Medulla oblongata (tissue), 1 donor: ENCODE measurements at regions not wholly inside any gene's neighbourhood (a gene's known extent, or its start where the extent isn't known, plus 50 kb on each side); places are given as distances from the start of the nearest gene placed in this dataset.
"Not testable (repeated sequence)": the region's sequence is repeated elsewhere in the genome, so short reads cannot be mapped to it uniquely, and the experiment has no call there.

Experiments used
- DNase-seq: peaks from one replicate; pipeline ENCODE4 v3.0.0-alpha.2; 2015; ENCODE audit errors: extremely low spot score

DNA sequence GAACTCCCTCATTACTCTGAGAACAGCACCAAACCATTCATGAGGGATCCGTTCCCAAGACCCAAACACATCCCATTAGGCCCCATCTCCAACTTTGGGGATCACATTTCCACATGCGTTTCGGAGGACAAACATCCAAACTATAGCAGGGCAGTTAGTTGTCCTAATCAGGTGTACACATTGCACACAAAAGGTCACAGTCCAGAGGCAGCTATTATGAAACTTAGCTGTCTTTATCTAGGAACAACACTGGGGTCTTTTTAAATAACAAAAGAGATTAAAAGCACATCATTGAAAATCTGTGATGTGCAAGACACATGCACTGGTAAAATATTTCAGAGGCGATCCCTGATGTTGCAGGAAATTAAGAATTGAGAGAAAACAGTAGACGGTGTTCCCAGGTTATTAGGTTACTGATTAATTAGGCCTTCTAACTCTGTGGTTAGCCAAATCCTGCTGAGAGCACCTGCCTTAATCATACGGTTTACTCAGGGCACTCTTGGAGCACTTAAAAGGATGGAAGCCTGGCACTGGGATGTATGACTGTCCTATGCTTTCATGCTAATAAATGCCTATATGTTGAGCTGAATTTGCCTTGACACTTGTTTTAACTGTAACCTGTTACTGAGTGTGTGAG lies 1574.5 kb upstream of the WWC1 start:
- DNase-seq, result no peak

GRCh38 chr5:166719991-166720390 lies 1571.5 kb upstream of the WWC1 start:
- DNase-seq, result no peak

GRCh38 chr5:166722939-166723338 lies 1568.5 kb upstream of the WWC1 start:
- DNase-seq, result no peak

GRCh38 chr5:166724284-166724683 lies 1567.2 kb upstream of the WWC1 start:
- DNase-seq, result no peak

- no peak for DNase-seq
Observed at GRCh38 chr5:166725593-166725992, 1565.9 kb upstream of the WWC1 start.

- no peak for DNase-seq
Observed at GRCh38 chr5:166726406-166726805, 1565.0 kb upstream of the WWC1 start.

DNA sequence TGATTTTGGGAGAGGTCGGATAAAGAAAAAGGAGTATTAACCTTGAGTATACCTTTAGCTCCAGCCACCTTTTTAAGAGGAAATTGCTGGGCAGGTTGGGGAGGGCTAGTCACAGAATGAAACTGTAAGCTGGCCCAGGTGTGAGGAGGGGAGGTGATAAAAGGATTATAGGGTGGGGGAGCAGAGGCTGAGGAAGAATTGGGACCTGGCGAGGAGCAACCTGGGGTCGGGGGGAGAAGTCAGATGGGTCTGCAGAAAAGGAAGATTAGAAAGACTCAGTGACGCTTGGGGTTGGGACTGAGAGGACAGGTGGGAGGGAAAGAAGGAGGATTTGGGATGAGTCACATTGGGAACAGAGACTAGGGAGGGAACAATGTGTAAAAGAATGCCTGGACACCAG lies 1548.5 kb upstream of the WWC1 start:
- not testable (repeated sequence) for DNase-seq

- no peak for DNase-seq
Observed at GRCh38 chr5:166746506-166746905, 1544.9 kb upstream of the WWC1 start.

DNA sequence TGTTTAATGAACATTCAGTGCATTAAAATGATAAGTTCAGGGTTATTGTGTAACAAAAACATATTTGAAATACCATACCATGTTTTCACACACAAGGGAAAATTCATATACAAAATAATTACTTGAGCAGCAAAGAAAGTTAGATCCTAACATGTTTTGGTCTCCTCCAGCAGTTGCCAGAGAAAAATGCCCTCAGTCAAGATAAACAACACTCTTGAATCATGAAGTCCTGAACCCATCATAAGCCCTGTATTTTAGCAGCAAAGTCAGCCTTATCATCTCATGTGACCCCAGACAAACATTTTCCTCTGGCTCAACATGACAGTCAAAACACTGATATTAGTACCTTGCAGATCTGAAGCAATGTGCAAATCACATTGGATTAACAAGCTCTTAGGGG lies 1541.1 kb upstream of the WWC1 start:
- DNase-seq, result no peak

GRCh38 chr5:166758151-166758550 lies 1533.3 kb upstream of the WWC1 start:
- no peak for DNase-seq

- no peak for DNase-seq
Observed at GRCh38 chr5:166767858-166768257, 1523.6 kb upstream of the WWC1 start.

DNA sequence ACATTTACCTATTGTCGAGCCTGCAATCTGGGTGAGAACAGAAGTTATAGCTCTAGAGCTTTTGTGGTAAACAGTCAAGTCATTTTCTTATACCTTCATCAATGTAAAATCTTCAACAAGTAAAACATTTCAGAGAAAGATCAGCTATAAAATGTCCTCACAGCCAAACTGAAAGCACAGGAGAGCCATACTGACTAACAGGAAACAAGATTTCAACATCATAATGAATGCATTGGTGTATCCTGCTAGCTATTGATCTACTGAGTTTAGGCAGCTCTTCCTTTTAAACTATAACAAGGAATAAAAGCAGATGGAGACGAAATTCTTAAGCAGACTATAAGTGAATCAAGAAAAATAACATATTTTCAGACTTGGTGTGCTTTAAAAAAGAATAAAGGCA lies 1522.9 kb upstream of the WWC1 start:
- no peak for DNase-seq

- DNase-seq, result no peak
Observed at GRCh38 chr5:166772770-166773169, 1518.7 kb upstream of the WWC1 start.

GRCh38 chr5:166781737-166782136 lies 1509.7 kb upstream of the WWC1 start:
- no peak for DNase-seq

DNA sequence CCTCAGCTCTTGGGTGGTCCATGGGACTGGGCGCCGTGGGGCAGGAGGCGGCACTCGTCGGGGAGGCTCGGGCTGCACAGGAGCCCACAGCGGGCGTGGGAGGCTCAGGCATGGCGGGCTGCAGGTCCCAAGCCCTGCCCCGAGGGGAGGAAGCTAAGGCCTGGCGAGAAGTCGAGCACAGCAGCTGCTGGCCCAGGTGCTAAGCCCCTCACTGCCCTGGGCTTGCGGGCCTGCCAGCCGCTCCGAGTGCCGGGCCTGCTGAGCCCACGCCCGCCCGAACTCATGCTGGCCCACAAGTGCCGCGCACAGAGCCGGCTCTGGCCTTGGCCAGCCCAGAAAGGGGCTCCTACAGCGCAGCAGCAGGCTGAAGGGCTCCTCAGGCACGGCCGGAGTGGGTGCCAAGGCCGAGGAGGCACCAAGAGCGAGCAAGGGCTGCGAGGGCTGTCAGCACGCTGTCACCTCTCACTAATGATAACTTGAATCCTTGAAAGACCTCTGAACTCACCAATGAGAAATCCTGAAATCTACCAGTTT lies 1506.8 kb upstream of the WWC1 start:
- DNase-seq, result no peak

DNA sequence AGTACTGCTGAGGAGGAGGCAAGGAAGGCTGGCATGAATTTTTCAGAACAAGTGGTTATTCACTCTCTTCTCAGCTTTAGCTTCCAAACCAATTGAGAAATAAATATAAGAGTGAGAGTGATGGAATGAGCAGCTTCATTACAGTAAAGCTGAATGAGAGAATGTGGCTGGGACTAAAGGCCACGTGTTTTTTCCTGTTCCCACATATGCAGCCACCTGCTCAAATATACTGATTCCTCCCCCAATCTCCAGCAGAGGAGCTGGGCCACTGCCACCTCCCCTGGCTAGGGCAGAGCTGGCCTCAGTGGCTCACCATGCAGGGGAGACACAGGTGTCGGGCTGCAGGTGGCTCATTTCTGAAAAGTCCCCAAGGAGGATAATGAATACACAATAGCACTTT lies 1505.3 kb upstream of the WWC1 start:
- no peak for DNase-seq

- DNase-seq, result no peak
Observed at GRCh38 chr5:166786889-166787288, 1504.6 kb upstream of the WWC1 start.

DNA sequence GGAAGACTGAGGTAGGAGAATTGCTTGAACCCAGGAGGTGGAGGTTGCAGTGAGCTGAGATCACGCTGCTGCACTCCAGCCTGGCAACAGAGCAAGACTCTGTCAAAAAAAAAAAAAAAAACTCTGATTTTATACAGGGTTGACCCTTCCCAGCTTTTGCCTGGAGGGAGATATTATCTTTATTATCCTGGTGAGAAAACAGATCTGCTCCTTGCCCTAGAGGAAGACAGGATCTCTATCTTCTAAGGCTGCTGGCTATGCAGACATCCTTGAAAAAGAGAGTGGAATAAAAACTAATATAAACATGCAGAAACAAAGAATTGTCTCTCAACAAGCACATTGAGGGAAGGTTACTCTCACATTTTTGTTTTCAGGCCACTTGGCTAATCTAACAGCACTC lies 1503.4 kb upstream of the WWC1 start:
- DNase-seq, result no peak

- DNase-seq, result no peak
Observed at GRCh38 chr5:166795756-166796155, 1495.7 kb upstream of the WWC1 start.

DNA sequence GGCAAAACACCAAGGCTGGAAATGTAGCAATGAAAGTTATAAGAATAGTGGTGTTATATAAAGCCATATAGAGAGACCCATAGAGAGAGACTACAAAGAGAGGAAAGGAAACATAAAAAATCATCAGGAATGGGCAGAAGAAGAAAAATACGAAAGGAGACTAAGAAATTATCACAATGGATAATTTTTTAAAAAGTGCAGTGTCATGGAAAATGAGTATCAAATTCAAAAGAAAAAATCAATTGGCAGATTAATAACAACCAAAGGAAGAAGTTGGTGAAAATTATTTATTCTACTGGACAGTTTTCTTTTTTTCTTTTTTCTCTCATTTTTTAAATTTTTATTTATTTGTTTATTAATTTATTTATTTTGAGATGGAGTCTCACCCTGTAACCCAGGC lies 1488.4 kb upstream of the WWC1 start:
- DNase-seq, result no peak

DNA sequence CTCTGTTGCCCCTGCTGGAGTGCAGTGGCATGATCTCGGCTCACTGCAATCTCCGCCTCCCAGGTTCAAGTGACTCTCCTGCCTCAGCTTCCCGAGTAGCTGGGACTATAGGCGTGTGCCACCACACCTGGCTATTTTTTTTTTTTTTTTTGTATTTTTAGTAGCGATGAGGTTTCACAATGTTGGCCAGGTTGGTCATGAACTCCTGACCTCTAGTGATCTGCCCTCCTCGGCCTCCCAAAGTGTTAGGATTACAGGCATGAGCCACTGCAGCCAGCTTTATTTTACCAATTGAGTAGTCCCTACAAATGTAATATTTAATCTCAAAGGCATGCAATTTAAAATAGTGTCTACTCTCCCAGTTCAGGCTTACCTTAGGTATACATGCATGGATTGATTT lies 1487.2 kb upstream of the WWC1 start:
- DNase-seq, result not testable (repeated sequence)

GRCh38 chr5:166804693-166805092 lies 1486.8 kb upstream of the WWC1 start:
- DNase-seq, result not testable (repeated sequence)

GRCh38 chr5:166810093-166810658 lies 1481.3 kb upstream of the WWC1 start:
- DNase-seq, result not testable (repeated sequence)

GRCh38 chr5:166810721-166811120 lies 1480.7 kb upstream of the WWC1 start:
- no peak for DNase-seq
